NCI-H1417 treated with DMSO at 0.1 percent for 48 hours (cell line): ENCODE measurements at regions not wholly inside any gene's neighbourhood (a gene's known extent, or its start where the extent isn't known, plus 50 kb on each side); places are given as distances from the start of the nearest gene placed in this dataset.
"Not testable (repeated sequence)": the region's sequence is repeated elsewhere in the genome, so short reads cannot be mapped to it uniquely, and the experiment has no call there.

ENCODE experiments used
- DNase-seq: peaks from one replicate; lab custom pipeline; 2025; lab: John Stamatoyannopoulos, UW

- DNase-seq = no peak
Measured at GRCh38 chr9:85487872-85488271, 253.9 kb downstream of the AGTPBP1 start.

GRCh38 chr9:85484235-85484634, 257.5 kb downstream of the AGTPBP1 start:
- no peak for DNase-seq

- DNase-seq = no peak
Measured at GRCh38 chr9:85483208-85483607, 258.5 kb downstream of the AGTPBP1 start.

GRCh38 chr9:85479305-85479704, 262.4 kb downstream of the AGTPBP1 start:
- no peak for DNase-seq

- DNase-seq = no peak
Measured at GRCh38 chr9:85478847-85479246, 262.9 kb downstream of the AGTPBP1 start.

- not testable (repeated sequence) for DNase-seq
Measured at GRCh38 chr9:85474896-85475295, 266.9 kb downstream of the AGTPBP1 start.

GRCh38 chr9:85471791-85472190, 270.0 kb downstream of the AGTPBP1 start:
- no peak for DNase-seq

GRCh38 chr9:85469041-85469440, 272.7 kb downstream of the AGTPBP1 start:
- no peak for DNase-seq

- no peak for DNase-seq
Measured at GRCh38 chr9:85466834-85467233, 274.9 kb downstream of the AGTPBP1 start.

GRCh38 chr9:85458114-85458864, 283.5 kb downstream of the AGTPBP1 start:
- DNase-seq = not testable (repeated sequence)

GRCh38 chr9:85453850-85454249, 287.9 kb downstream of the AGTPBP1 start:
- DNase-seq = no peak

- no peak for DNase-seq
Measured at GRCh38 chr9:85452841-85453240, 288.9 kb downstream of the AGTPBP1 start.

GRCh38 chr9:85451680-85452079, 290.1 kb downstream of the AGTPBP1 start:
- no peak for DNase-seq

- no peak for DNase-seq
Measured at GRCh38 chr9:85445887-85446286, 295.9 kb downstream of the AGTPBP1 start.

- DNase-seq = no peak
Measured at GRCh38 chr9:85444243-85444642, 297.5 kb downstream of the AGTPBP1 start.

GRCh38 chr9:85443190-85443598, 298.6 kb downstream of the AGTPBP1 start:
- no peak for DNase-seq

- DNase-seq = no peak
Measured at GRCh38 chr9:85439791-85440190, 302.0 kb downstream of the AGTPBP1 start.

- not testable (repeated sequence) for DNase-seq
Measured at GRCh38 chr9:85433956-85434355, 307.8 kb downstream of the AGTPBP1 start.

GRCh38 chr9:85433551-85433950, 308.2 kb downstream of the AGTPBP1 start:
- DNase-seq = not testable (repeated sequence)

GRCh38 chr9:85433046-85433445, 308.7 kb downstream of the AGTPBP1 start:
- DNase-seq = no peak

- DNase-seq = no peak
Measured at GRCh38 chr9:85432599-85432998, 309.2 kb downstream of the AGTPBP1 start.

- DNase-seq = no peak
Measured at GRCh38 chr9:85431339-85432102, 310.2 kb downstream of the AGTPBP1 start.

- peak; percentile 91 for DNase-seq
Measured at GRCh38 chr9:85430659-85431338, 311.0 kb downstream of the AGTPBP1 start.
